Right lobe of liver (tissue), 6 donors: ENCODE measurements at regions not wholly inside any gene's neighbourhood (a gene's known extent, or its start where the extent isn't known, plus 50 kb on each side); places are given as distances from the start of the nearest gene placed in this dataset.

Source experiments
- ATAC-seq, 4 donors: fragments of 200-7000 bp; cut with Tn5 transposase; one replicate each; pipeline ENCODE4 v1.9.1; 2020; ENCODE audit warnings: mild to moderate bottlenecking in 4 of 4, moderate library complexity in 4 of 4
- DNase-seq, 3 donors: peaks; one replicate each; pipeline ENCODE4 v3.0.0-alpha.2; 2020
- H3K27ac ChIP-seq, 3 donors: fragments of 200-600 bp; one replicate each; pipeline ENCODE4 v1.8.0; 2022
- H3K27me3 ChIP-seq, 2 donors: fragments of 200-600 bp; one replicate each; pipeline ENCODE4 v1.8.0; 2022
- H3K36me3 ChIP-seq, 4 donors: fragments of 200-600 bp; sonication (generic) in 1 of 4; one replicate each; pipeline versions ENCODE4 v1.5.1 to v1.8.0; 2017 to 2022; ENCODE audit warnings: control low read depth in 1 of 4
- H3K4me1 ChIP-seq, 4 donors: fragments of 200-600 bp; sonication (generic) in 1 of 4; one replicate each; pipeline versions ENCODE4 v1.5.1 to v1.8.0; 2017 to 2022; ENCODE audit warnings: control low read depth in 1 of 4
- H3K4me3 ChIP-seq, 3 donors: fragments of 200-600 bp; one replicate each; pipeline ENCODE4 v1.8.0; 2022
- H3K9me3 ChIP-seq, 4 donors: fragments of 200-600 bp; sonication (generic) in 1 of 4; one replicate each; pipeline versions ENCODE4 v1.5.1 to v1.8.0; 2017 to 2022; ENCODE audit warnings: control low read depth in 1 of 4
- CTCF ChIP-seq, 4 donors: fragments of 200-600 bp in 3 of 4; fragments of 450-650 bp in 1 of 4; IDR thresholded peaks; one replicate each; pipeline versions ENCODE4 v1.5.1 to v1.8.0; 2016 to 2022; ENCODE audit warnings: antibody characterized with exemption in 4 of 4, mild to moderate bottlenecking in 2 of 4
- POLR2A ChIP-seq: fragments of 450-650 bp; IDR thresholded peaks from one replicate; pipeline ENCODE4 v1.6.1; 2017; ENCODE audit warnings: antibody characterized with exemption, mild to moderate bottlenecking
- WGBS: methylation state at CpG from one replicate; pipeline ENCODE4 v1.1.6; 2018; ENCODE audit warnings: low coverage, low lambda C conversion rate; ENCODE audit not compliant: insufficient coverage; ENCODE audit errors: missing lambda C conversion rate; 5-methylcytosine and 5-hydroxymethylcytosine counted together
- intact Hi-C, 2 donors: fragments of 100-400 bp; cut with DNase I; formaldehyde crosslinking; loops; one replicate each; pipeline versions ENCODE4 v1.11.2 to v1.14.1; 2022
- donor health status: DM: no; HTN: yes; CAD: no.
- donor health status: DM: no; HTN: no; CAD: no.
- donor health status: DM: no; HTN: no; CAD: no.
- donor health status: DM: no; HTN: yes; CAD: no.
- donor health status: DM: no; HTN: yes; CAD: no.

GRCh38 chr1:185444676-185445075, 127.6 kb upstream of the IVNS1ABP start:
- WGBS, result 84% methylated on average over 8 of the region's 8 CpGs
- no peak overlapping the region for H3K4me3 ChIP-seq
- no peaks in the 10 kb centered on the region for H3K36me3 ChIP-seq
- DNase-seq (no peak), ATAC-seq (no peak)
- H3K4me1 ChIP-seq, result no peaks in the 10 kb centered on the region
- H3K27ac ChIP-seq, result no peak overlapping the region
- H3K27me3 ChIP-seq, result no peaks in the 10 kb centered on the region
- intact Hi-C loops, result no loop called here
- no peaks in the 10 kb centered on the region for H3K9me3 ChIP-seq
- TF ChIP-seq POLR2A, result no peak
- no peak for TF ChIP-seq CTCF (IDR thresholded peaks at IDR 0.05)

- DNase-seq, result no peak
These were observed 125.0 kb upstream of the IVNS1ABP start for GRCh38 chr1:185442050-185442449.

GRCh38 chr1:185441605-185442004, 124.6 kb upstream of the IVNS1ABP start:
- Histone ChIP-seq H3K4me3 (no peak overlapping the region), H3K27ac (no peak overlapping the region), H3K27me3 (no peaks in the 10 kb centered on the region), H3K4me1 (no peaks in the 10 kb centered on the region), H3K9me3 (no peaks in the 10 kb centered on the region), H3K36me3 (no peaks in the 10 kb centered on the region)
- TF ChIP-seq POLR2A, result no peak
- TF ChIP-seq CTCF (IDR thresholded peaks at IDR 0.05), result no peak
- intact Hi-C loops, result no loop called here
- WGBS, result 38% methylated on average over 3 of the region's 3 CpGs
- ATAC-seq (no peak), DNase-seq (no peak)

More at GRCh38 chr1:185442050-185442449, 125.0 kb upstream of the IVNS1ABP start:
- WGBS, result 81% methylated on average over 2 of the region's 2 CpGs
- H3K27me3 ChIP-seq, result no peaks in the 10 kb centered on the region
- no peaks in the 10 kb centered on the region for H3K4me1 ChIP-seq
- H3K27ac ChIP-seq, result no peak overlapping the region
- no peak for ATAC-seq
- intact Hi-C loops, result no loop called here
- TF ChIP-seq POLR2A (no peak), CTCF (IDR thresholded peaks at IDR 0.05) (no peak)
- H3K9me3 ChIP-seq, result no peaks in the 10 kb centered on the region
- H3K36me3 ChIP-seq, result no peaks in the 10 kb centered on the region
- H3K4me3 ChIP-seq, result no peak overlapping the region

GRCh38 chr1:185440877-185441276, 123.8 kb upstream of the IVNS1ABP start:
- Histone ChIP-seq H3K9me3 (no peaks in the 10 kb centered on the region), H3K27ac (no peak overlapping the region)

More at GRCh38 chr1:185440877-185441276, 123.8 kb upstream of the IVNS1ABP start:
- Histone ChIP-seq H3K27me3 (no peaks in the 10 kb centered on the region), H3K36me3 (no peaks in the 10 kb centered on the region), H3K4me3 (no peak overlapping the region), H3K4me1 (no peaks in the 10 kb centered on the region)
- TF ChIP-seq POLR2A (no peak), CTCF (IDR thresholded peaks at IDR 0.05) (no peak)
- intact Hi-C loops, result no loop called here
- DNase-seq (no peak), ATAC-seq (no peak)
